GM12878 (cell line): ENCODE measurements at regions not wholly inside any gene's neighbourhood (a gene's known extent, or its start where the extent isn't known, plus 50 kb on each side); places are given as distances from the start of the nearest gene placed in this dataset.

Experiments used
- ATAC-seq: fragments of 200-7000 bp; cut with Tn5 transposase; 3 replicates; pipeline ENCODE4 v1.9.1; 2020; ENCODE audit warnings: mild to moderate bottlenecking, moderate library complexity
- BruUV-seq: library from RNA; stranded (reverse); fragments of 400-500 nt; replicated peaks from 2 replicates; lab custom pipeline; 2021; lab: Mats Ljungman, UMichigan
- CTCF ChIA-PET: fragments of 300-600 bp; sonication (Branson Sonifier 250); formaldehyde crosslinking; extraction: SDS; loops from one replicate; lab custom pipeline; 2021; ENCODE audit warnings: inconsistent platforms; lab: Yijun Ruan, JAX
- POLR2A ChIA-PET: fragments of 350-600 bp; formaldehyde crosslinking; extraction: SDS; loops from one replicate; lab custom pipeline; 2021; ENCODE audit warnings: inconsistent platforms; lab: Charles Lee
- RAD21 ChIA-PET: fragments of 300-600 bp; sonication (Branson Sonifier 250); formaldehyde crosslinking; loops from one replicate; lab custom pipeline; 2023; ENCODE audit warnings: antibody characterized with exemption; ENCODE audit not compliant: unreplicated experiment; lab: Charles Lee
- SMC1A ChIA-PET: fragments of 300-600 bp; sonication (Branson Sonifier 250); formaldehyde crosslinking; loops from one replicate; lab custom pipeline; 2023; ENCODE audit not compliant: unreplicated experiment, uncharacterized antibody; lab: Charles Lee
- DNase-seq: peaks from one replicate; pipeline ENCODE4 v3.0.0-alpha.2; 2011; ENCODE audit warnings: low read depth, low spot score
- FAIRE-seq: peaks from 3 replicates; lab custom pipeline; 2011; peaks lifted over from hg19 to GRCh38; lab: Jason Lieb, UNC
- H2AFZ ChIP-seq: 2 replicates; pipeline ENCODE4 v1.6.0; 2011; ENCODE audit warnings: low read depth, low read length, control low read depth; ENCODE audit not compliant: control insufficient read depth
- H3K27ac ChIP-seq: 2 replicates; pipeline ENCODE4 v1.5.1; 2011; ENCODE audit warnings: control low read depth; ENCODE audit not compliant: control insufficient read depth, insufficient read depth
- H3K27me3 ChIP-seq, 2 experiments: replicated peaks in 1 of 2; 2 replicates each; pipeline versions ENCODE4 v1.6.0 to v1.6.1; 2011; ENCODE audit warnings: low read length in 1 of 2; ENCODE audit not compliant: control insufficient read depth in 2 of 2, insufficient read depth in 2 of 2
- H3K36me3 ChIP-seq, 2 experiments: 2 replicates each; pipeline ENCODE4 v1.5.1; 2011; ENCODE audit warnings: low read length in 1 of 2; ENCODE audit not compliant: control insufficient read depth in 2 of 2, insufficient read depth in 2 of 2
- H3K4me1 ChIP-seq: 2 replicates; pipeline ENCODE4 v1.6.1; 2011; ENCODE audit warnings: mild to moderate bottlenecking, low read length, moderate library complexity, mixed read lengths; ENCODE audit not compliant: control insufficient read depth, insufficient read depth
- H3K4me2 ChIP-seq: 2 replicates; pipeline ENCODE4 v1.6.0; 2011; ENCODE audit warnings: control low read depth; ENCODE audit not compliant: control insufficient read depth, insufficient read depth
- H3K4me3 ChIP-seq: fragments of 200-600 bp; sonication (generic); 2 replicates; pipeline ENCODE4 v1.5.1; 2016
- H3K79me2 ChIP-seq: 2 replicates; pipeline ENCODE4 v1.6.0; 2011; ENCODE audit warnings: low read length; ENCODE audit not compliant: control insufficient read depth, insufficient read depth
- H3K9ac ChIP-seq: 2 replicates; pipeline ENCODE4 v1.8.0; 2011; ENCODE audit warnings: low read length, control low read depth, mixed read lengths; ENCODE audit not compliant: control insufficient read depth, insufficient read depth
- H3K9me3 ChIP-seq: replicated peaks from 3 replicates; pipeline ENCODE4 v1.5.1; 2011; ENCODE audit warnings: mild to moderate bottlenecking, low read length; ENCODE audit not compliant: control insufficient read depth, insufficient read depth
- H4K20me1 ChIP-seq: 2 replicates; pipeline ENCODE4 v1.6.0; 2011; ENCODE audit not compliant: control insufficient read depth, insufficient read depth
- BRCA1 ChIP-seq: IDR thresholded peaks from 2 replicates; pipeline ENCODE4 v1.6.1; 2011; ENCODE audit warnings: low read depth, low read length, improper control_type of control experiment
- HSF1 ChIP-seq: fragments of 150-350 bp; IDR thresholded peaks from 2 replicates; pipeline ENCODE4 v1.6.1; 2014; ENCODE audit warnings: mild to moderate bottlenecking, low read depth, low read length
- NFYB ChIP-seq: IDR thresholded peaks from 2 replicates; pipeline ENCODE4 v1.6.1; 2011; ENCODE audit warnings: low read depth, mild to moderate bottlenecking, low read length, improper control_type of control experiment, moderate library complexity; ENCODE audit not compliant: insufficient read depth
- POLR2A ChIP-seq: IDR thresholded peaks from 2 replicates; pipeline ENCODE4 v1.6.1; 2011; ENCODE audit warnings: low read depth, mild to moderate bottlenecking, low read length
- SMARCA5 ChIP-seq: fragments of 450-650 bp; IDR thresholded peaks from 2 replicates; pipeline ENCODE4 v1.6.1; 2017; ENCODE audit warnings: mild to moderate bottlenecking
- SP1 ChIP-seq: IDR thresholded peaks from one replicate; pipeline ENCODE4 v1.6.1; 2011; ENCODE audit warnings: low read depth, low read length
- ZBTB40 ChIP-seq: fragments of 450-650 bp; IDR thresholded peaks from 2 replicates; pipeline ENCODE4 v1.6.1; 2016; ENCODE audit warnings: mild to moderate bottlenecking, moderate library complexity, borderline replicate concordance
- WGBS: methylation state at CpG from one replicate; pipeline ENCODE4 v1.1.6; 2016; ENCODE audit warnings: low lambda C conversion rate; ENCODE audit not compliant: insufficient replicate concordance, insufficient coverage; ENCODE audit errors: missing lambda C conversion rate; 5-methylcytosine and 5-hydroxymethylcytosine counted together
- in situ Hi-C: fragments of 300-500 bp; cut with MboI; formaldehyde crosslinking; loops from 9 replicates; pipeline ENCODE4 v1.14.3; 2018; ENCODE audit warnings: mixed read lengths
- intact Hi-C: fragments of 100-400 bp; cut with micrococcal nuclease; formaldehyde crosslinking; loops from one replicate; pipeline ENCODE4 v1.14.2; 2022; ENCODE audit not compliant: unreplicated experiment
- TF ChIP-seq, protein P1 (sequence below): fragments of 450-650 bp; conservative IDR thresholded peaks from 2 replicates; pipeline ENCODE4 v1.6.1; 2017; ENCODE audit warnings: mild to moderate bottlenecking, moderate library complexity
- TF ChIP-seq, protein P2 (sequence below): fragments of 450-650 bp; IDR thresholded peaks from 2 replicates; pipeline ENCODE4 v1.6.1; 2014; ENCODE audit warnings: mild to moderate bottlenecking

DNA sequence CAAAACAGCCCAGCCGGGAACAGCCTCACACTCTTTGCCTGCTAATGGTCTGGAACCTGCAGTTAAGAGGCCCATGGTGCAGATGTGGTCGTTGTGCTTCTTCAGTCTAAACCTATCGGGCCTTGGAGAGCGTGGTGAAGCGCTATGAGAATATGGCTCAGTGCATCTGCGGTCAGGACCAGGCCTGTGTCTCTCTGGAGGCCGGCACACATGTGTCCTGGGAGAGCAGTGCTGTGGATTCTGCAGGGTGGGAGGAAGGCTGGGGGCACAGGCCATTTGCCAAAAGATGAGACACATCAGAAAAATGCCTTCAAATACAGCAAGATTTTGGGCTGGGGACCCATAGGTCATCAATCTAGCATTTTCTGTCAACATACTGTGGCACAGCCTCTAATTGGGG lies 231.5 kb upstream of the GLI3 start:
- H3K9me3 ChIP-seq, result no peaks in the 10 kb centered on the region; the same call in 2 of the 3 replicates
- no peaks in the 10 kb centered on the region for H4K20me1 ChIP-seq
- no peak overlapping the region for H3K9ac ChIP-seq
- H3K4me2 ChIP-seq, result no peak overlapping the region
- RAD21 ChIA-PET, result no interaction called here
- no TSS peak for BruUV-seq
- intact Hi-C loops (no loop called here), in situ Hi-C loops (no loop called here)
- FAIRE-seq (no peak), ATAC-seq (no peak), DNase-seq (no peak)
- H2AFZ ChIP-seq, result no peak overlapping the region
- no peaks in the 10 kb centered on the region for H3K4me1 ChIP-seq
- POLR2A ChIA-PET, result no interaction called here
- SMC1A ChIA-PET, result no interaction called here
- H3K36me3 ChIP-seq, result no peaks in the 10 kb centered on the region
- no peak overlapping the region for H3K4me3 ChIP-seq
- no peaks in the 10 kb centered on the region for H3K79me2 ChIP-seq
- TF ChIP-seq BRCA1, result no peak
- TF ChIP-seq SMARCA5, result no peak
- TF ChIP-seq HSF1, result no peak
- TF ChIP-seq POLR2A, result no peak
- H3K27me3 ChIP-seq, result no peaks in the 10 kb centered on the region
- H3K27ac ChIP-seq, result no peak overlapping the region
- WGBS, result 25% methylated on average over 7 of the region's 7 CpGs
- CTCF ChIA-PET, result no interaction called here

DNA sequence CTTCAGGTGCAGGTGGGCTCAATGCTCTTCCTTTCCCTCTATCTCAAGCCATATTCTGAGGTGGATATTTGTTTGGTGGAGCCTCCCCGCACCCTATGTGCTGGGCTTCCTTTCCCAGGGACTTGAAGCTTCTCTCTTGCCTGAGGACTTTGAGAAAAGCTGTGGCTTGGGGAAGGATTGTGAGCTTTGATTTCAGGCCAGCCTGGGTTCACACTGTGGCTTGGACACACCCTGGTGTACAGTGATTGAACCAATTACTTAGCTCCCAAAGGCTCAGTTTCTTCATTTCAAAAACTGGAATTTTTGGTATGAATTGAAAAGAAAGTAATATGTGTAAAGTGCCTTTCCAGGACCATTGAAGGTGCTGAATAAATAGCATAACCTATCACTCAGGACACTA lies 224.5 kb upstream of the GLI3 start:
- in situ Hi-C loops (no loop called here), intact Hi-C loops (no loop called here)
- no peaks in the 10 kb centered on the region for H3K36me3 ChIP-seq
- H3K4me1 ChIP-seq, result no peaks in the 10 kb centered on the region
- no peak overlapping the region for H3K4me3 ChIP-seq
- DNase-seq (no peak), FAIRE-seq (no peak), ATAC-seq (no peak)
- BruUV-seq, result no TSS peak
- H3K9ac ChIP-seq, result no peak overlapping the region
- H4K20me1 ChIP-seq, result no peaks in the 10 kb centered on the region
- SMC1A ChIA-PET, result interaction anchor here (0.6 kb wide), 1 partner anchor 28 kb away, joined by 3 read pairs; no protein-coding TSS in a partner anchor
- H3K9me3 ChIP-seq, result no peaks in the 10 kb centered on the region
- no peaks in the 10 kb centered on the region for H3K79me2 ChIP-seq
- RAD21 ChIA-PET, result no interaction called here
- POLR2A ChIA-PET, result no interaction called here
- CTCF ChIA-PET, result no interaction called here
- H2AFZ ChIP-seq, result no peak overlapping the region
- H3K27ac ChIP-seq, result no peak overlapping the region
- WGBS, result 0% methylated on average over 1 of the region's 1 CpG
- no peak overlapping the region for H3K4me2 ChIP-seq
- H3K27me3 ChIP-seq, result no peaks in the 10 kb centered on the region
- no peak for TF ChIP-seq ZBTB40
- no peak for TF ChIP-seq SP1
- TF ChIP-seq, protein P1, sequence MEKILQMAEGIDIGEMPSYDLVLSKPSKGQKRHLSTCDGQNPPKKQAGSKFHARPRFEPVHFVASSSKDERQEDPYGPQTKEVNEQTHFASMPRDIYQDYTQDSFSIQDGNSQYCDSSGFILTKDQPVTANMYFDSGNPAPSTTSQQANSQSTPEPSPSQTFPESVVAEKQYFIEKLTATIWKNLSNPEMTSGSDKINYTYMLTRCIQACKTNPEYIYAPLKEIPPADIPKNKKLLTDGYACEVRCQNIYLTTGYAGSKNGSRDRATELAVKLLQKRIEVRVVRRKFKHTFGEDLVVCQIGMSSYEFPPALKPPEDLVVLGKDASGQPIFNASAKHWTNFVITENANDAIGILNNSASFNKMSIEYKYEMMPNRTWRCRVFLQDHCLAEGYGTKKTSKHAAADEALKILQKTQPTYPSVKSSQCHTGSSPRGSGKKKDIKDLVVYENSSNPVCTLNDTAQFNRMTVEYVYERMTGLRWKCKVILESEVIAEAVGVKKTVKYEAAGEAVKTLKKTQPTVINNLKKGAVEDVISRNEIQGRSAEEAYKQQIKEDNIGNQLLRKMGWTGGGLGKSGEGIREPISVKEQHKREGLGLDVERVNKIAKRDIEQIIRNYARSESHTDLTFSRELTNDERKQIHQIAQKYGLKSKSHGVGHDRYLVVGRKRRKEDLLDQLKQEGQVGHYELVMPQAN, result no peak
- TF ChIP-seq, protein P2, sequence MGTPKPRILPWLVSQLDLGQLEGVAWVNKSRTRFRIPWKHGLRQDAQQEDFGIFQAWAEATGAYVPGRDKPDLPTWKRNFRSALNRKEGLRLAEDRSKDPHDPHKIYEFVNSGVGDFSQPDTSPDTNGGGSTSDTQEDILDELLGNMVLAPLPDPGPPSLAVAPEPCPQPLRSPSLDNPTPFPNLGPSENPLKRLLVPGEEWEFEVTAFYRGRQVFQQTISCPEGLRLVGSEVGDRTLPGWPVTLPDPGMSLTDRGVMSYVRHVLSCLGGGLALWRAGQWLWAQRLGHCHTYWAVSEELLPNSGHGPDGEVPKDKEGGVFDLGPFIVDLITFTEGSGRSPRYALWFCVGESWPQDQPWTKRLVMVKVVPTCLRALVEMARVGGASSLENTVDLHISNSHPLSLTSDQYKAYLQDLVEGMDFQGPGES, result no peak
- no peak for TF ChIP-seq NFYB
